H9 (cell line): ENCODE measurements at regions not wholly inside any gene's neighbourhood (a gene's known extent, or its start where the extent isn't known, plus 50 kb on each side); places are given as distances from the start of the nearest gene placed in this dataset.

Experiments used
- DNase-seq: peaks from one replicate; pipeline ENCODE4 v3.0.0-alpha.2; 2017
- H2AFZ ChIP-seq: one replicate; pipeline ENCODE4 v1.6.1; 2013; ENCODE audit warnings: mild to moderate bottlenecking, low read length, control low read depth, moderate library complexity
- H2AK5ac ChIP-seq: 2 replicates; pipeline ENCODE4 v1.6.1; 2013; ENCODE audit warnings: low read length, control low read depth, mixed read lengths; ENCODE audit not compliant: insufficient read length
- H2BK120ac ChIP-seq: one replicate; pipeline ENCODE4 v1.6.1; 2013; ENCODE audit warnings: low read depth, mild to moderate bottlenecking, low read length, control low read depth, inconsistent platforms; ENCODE audit not compliant: poor library complexity, severe bottlenecking
- H2BK12ac ChIP-seq: 2 replicates; pipeline ENCODE4 v1.6.1; 2013; ENCODE audit warnings: low read length, control low read depth, mixed read lengths, low read depth; ENCODE audit not compliant: insufficient read length
- H2BK15ac ChIP-seq: 2 replicates; pipeline ENCODE4 v1.6.1; 2013; ENCODE audit warnings: low read depth, low read length, control low read depth
- H2BK20ac ChIP-seq: one replicate; pipeline ENCODE4 v1.6.1; 2013; ENCODE audit warnings: low read depth, mild to moderate bottlenecking, low read length, control low read depth, inconsistent platforms; ENCODE audit not compliant: poor library complexity, severe bottlenecking
- H2BK5ac ChIP-seq: 2 replicates; pipeline ENCODE4 v1.6.1; 2013; ENCODE audit warnings: low read length, control low read depth, mixed read lengths; ENCODE audit not compliant: insufficient read length
- H3K14ac ChIP-seq: 2 replicates; pipeline ENCODE4 v1.6.1; 2013; ENCODE audit warnings: low read length, control low read depth; ENCODE audit not compliant: insufficient read depth
- H3K18ac ChIP-seq: 2 replicates; pipeline ENCODE4 v1.6.1; 2013; ENCODE audit warnings: low read depth, mild to moderate bottlenecking, mixed read lengths, low read length, control low read depth; ENCODE audit not compliant: insufficient read length
- H3K23ac ChIP-seq: 2 replicates; pipeline ENCODE4 v1.6.1; 2013; ENCODE audit warnings: low read length, control low read depth, mixed read lengths, low read depth; ENCODE audit not compliant: insufficient read length
- H3K23me2 ChIP-seq: 2 replicates; pipeline ENCODE4 v1.6.1; 2013; ENCODE audit warnings: low read depth, mild to moderate bottlenecking, mixed read lengths, low read length, control low read depth; ENCODE audit not compliant: insufficient read length, poor library complexity, severe bottlenecking
- H3K27ac ChIP-seq: 2 replicates; pipeline ENCODE4 v1.5.1; 2013; ENCODE audit warnings: low read length, control low read depth, mixed read lengths, low read depth; ENCODE audit not compliant: insufficient read length
- H3K27me3 ChIP-seq: 2 replicates; pipeline ENCODE4 v1.6.1; 2013; ENCODE audit warnings: low read length, control low read depth, inconsistent platforms; ENCODE audit not compliant: insufficient read depth
- H3K4ac ChIP-seq: 2 replicates; pipeline ENCODE4 v1.6.1; 2013; ENCODE audit warnings: low read depth, mild to moderate bottlenecking, control low read depth, inconsistent platforms, low read length, moderate library complexity
- H3K4me1 ChIP-seq: 2 replicates; pipeline ENCODE4 v1.6.1; 2013; ENCODE audit warnings: low read length, control low read depth, inconsistent platforms; ENCODE audit not compliant: insufficient read depth
- H3K4me2 ChIP-seq: 2 replicates; pipeline ENCODE4 v1.6.1; 2013; ENCODE audit warnings: low read length, control low read depth, mixed read lengths; ENCODE audit not compliant: insufficient read length, insufficient read depth
- H3K56ac ChIP-seq: 2 replicates; pipeline ENCODE4 v1.6.1; 2013; ENCODE audit warnings: low read depth, mild to moderate bottlenecking, mixed read lengths, low read length, control low read depth; ENCODE audit not compliant: insufficient read length
- H3K79me1 ChIP-seq: 2 replicates; pipeline ENCODE4 v1.6.1; 2013; ENCODE audit warnings: low read depth, mild to moderate bottlenecking, moderate library complexity, low read length, control low read depth, inconsistent platforms; ENCODE audit not compliant: insufficient read depth, poor library complexity, severe bottlenecking
- H3K79me2 ChIP-seq: 2 replicates; pipeline ENCODE4 v1.6.1; 2013; ENCODE audit warnings: low read length, control low read depth, inconsistent platforms; ENCODE audit not compliant: insufficient read depth
- H3K9ac ChIP-seq: 2 replicates; pipeline ENCODE4 v1.6.1; 2013; ENCODE audit warnings: low read length, control low read depth, mixed read lengths; ENCODE audit not compliant: insufficient read length; ENCODE audit errors: extremely low read depth
- H3K9me3 ChIP-seq: one replicate; pipeline ENCODE4 v1.6.1; 2013; ENCODE audit warnings: low read depth, low read length, inconsistent platforms; ENCODE audit not compliant: control insufficient read depth
- H3T11ph ChIP-seq: one replicate; pipeline ENCODE4 v1.6.1; 2013; ENCODE audit warnings: mild to moderate bottlenecking, low read length, control low read depth, inconsistent platforms
- H4K20me1 ChIP-seq: one replicate; pipeline ENCODE4 v1.6.1; 2013; ENCODE audit not compliant: control insufficient read depth, insufficient read length, insufficient read depth
- H4K5ac ChIP-seq: 2 replicates; pipeline ENCODE4 v1.6.1; 2013; ENCODE audit warnings: low read depth, mild to moderate bottlenecking, mixed read lengths, low read length, control low read depth; ENCODE audit not compliant: insufficient read length
- H4K8ac ChIP-seq: replicated peaks from 2 replicates; pipeline ENCODE4 v1.6.1; 2013; ENCODE audit warnings: low read length, control low read depth, mixed read lengths, low read depth; ENCODE audit not compliant: insufficient read length
- H4K91ac ChIP-seq: 2 replicates; pipeline ENCODE4 v1.6.1; 2013; ENCODE audit warnings: low read depth, mild to moderate bottlenecking, moderate library complexity, mixed read lengths, low read length, control low read depth; ENCODE audit not compliant: insufficient read length
- H3K27ac Mint-ChIP-seq, 3 experiments: 2 replicates in 2 of 3; 3 replicates in 1 of 3; pipeline ENCODE4 v1.8.0; 2020 to 2021; ENCODE audit warnings: mixed read lengths in 3 of 3, mild to moderate bottlenecking in 1 of 3, moderate library complexity in 1 of 3
- H3K27me3 Mint-ChIP-seq: 2 replicates; pipeline ENCODE4 v1.8.0; 2021; ENCODE audit warnings: low read depth, mild to moderate bottlenecking, moderate library complexity, mixed read lengths
- H3K36me3 Mint-ChIP-seq, 3 experiments: 2 replicates in 2 of 3; 3 replicates in 1 of 3; pipeline ENCODE4 v1.8.0; 2020 to 2021; ENCODE audit warnings: low read depth in 3 of 3, mixed read lengths in 3 of 3; ENCODE audit not compliant: insufficient read depth in 1 of 3
- H3K4me1 Mint-ChIP-seq, 2 experiments: 2 replicates each; pipeline ENCODE4 v1.8.0; 2020; ENCODE audit warnings: mixed read lengths in 2 of 2
- H3K4me3 Mint-ChIP-seq, 2 experiments: 2 replicates in 1 of 2; 3 replicates in 1 of 2; pipeline ENCODE4 v1.8.0; 2020 to 2021; ENCODE audit warnings: mild to moderate bottlenecking in 2 of 2, mixed read lengths in 2 of 2, moderate library complexity in 1 of 2
- H3K9me3 Mint-ChIP-seq, 2 experiments: 2 replicates in 1 of 2; 3 replicates in 1 of 2; pipeline ENCODE4 v1.8.0; 2020; ENCODE audit warnings: mild to moderate bottlenecking in 2 of 2, mixed read lengths in 2 of 2, moderate library complexity in 1 of 2
- WGBS: extraction: QIAGEN DNeasy Blood & Tissue Kit; methylation state at CpG from one replicate; pipeline ENCODE4 v1.1.7; 2013; ENCODE audit warnings: missing lambda C conversion rate, low lambda C conversion rate, mixed read lengths; ENCODE audit not compliant: insufficient read length; ENCODE audit errors: extremely low coverage; 5-methylcytosine and 5-hydroxymethylcytosine counted together
- TF ChIP-seq, protein P1 (sequence below): fragments of 200-600 bp; sonication (generic); conservative IDR thresholded peaks from 3 replicates; pipeline ENCODE4 v1.8.0; 2021; ENCODE audit warnings: antibody characterized with exemption, mild to moderate bottlenecking

DNA sequence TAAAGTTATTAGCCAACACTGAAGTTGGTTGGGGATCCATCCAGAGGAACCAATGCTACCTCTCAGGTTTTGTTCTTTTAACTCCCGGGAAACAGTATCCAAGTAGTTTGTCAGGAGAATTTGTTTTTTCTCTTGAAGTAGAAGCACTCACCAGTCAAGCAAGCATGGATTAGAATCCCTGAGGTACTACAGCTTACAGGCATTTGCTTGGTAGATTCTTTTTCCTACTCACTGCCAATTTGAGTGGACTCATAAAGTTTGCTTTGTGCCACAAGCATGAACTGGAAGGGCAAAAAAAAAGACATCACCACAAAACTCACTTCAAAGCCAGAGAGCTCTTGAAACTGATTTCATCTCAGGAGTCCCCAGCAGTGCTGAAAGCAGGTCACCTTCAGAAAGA, 167.4 kb downstream of the MBOAT1 start:
- Histone ChIP-seq H3K56ac (no peak overlapping the region), H3K23ac (no peak overlapping the region), H3K4ac (no peak overlapping the region), H2BK15ac (no peak overlapping the region), H4K8ac (no peak overlapping the region), H3K9me3 (no peaks in the 10 kb centered on the region), H3K23me2 (no peaks in the 10 kb centered on the region), H3K9ac (no peak overlapping the region), H3K18ac (no peak overlapping the region), H2BK12ac (no peak overlapping the region), H2BK20ac (no peak overlapping the region), H2AK5ac (no peak overlapping the region), H3K27ac (no peak overlapping the region), H3K79me1 (no peaks in the 10 kb centered on the region), H3T11ph (no peak overlapping the region), H3K14ac (no peak overlapping the region), H4K91ac (no peak overlapping the region), H3K27me3 (no peaks in the 10 kb centered on the region), H3K79me2 (no peaks in the 10 kb centered on the region), H3K4me1 (no peaks in the 10 kb centered on the region), H4K5ac (no peak overlapping the region), H2BK5ac (no peak overlapping the region), H4K20me1 (no peaks in the 10 kb centered on the region), H2AFZ (no peak overlapping the region), H3K4me2 (no peak overlapping the region), H2BK120ac (no peak overlapping the region)
- Mint-ChIP-seq H3K9me3 (no peaks in the 10 kb centered on the region), H3K27ac (no peak overlapping the region), H3K36me3 (no peaks in the 10 kb centered on the region), H3K4me3 (no peak overlapping the region), H3K27me3 (no peaks in the 10 kb centered on the region), H3K4me1 (no peaks in the 10 kb centered on the region)
- no peak for DNase-seq
- WGBS, result no CpG with 5 or more reads among the region's 1 CpG
- TF ChIP-seq, protein P1, sequence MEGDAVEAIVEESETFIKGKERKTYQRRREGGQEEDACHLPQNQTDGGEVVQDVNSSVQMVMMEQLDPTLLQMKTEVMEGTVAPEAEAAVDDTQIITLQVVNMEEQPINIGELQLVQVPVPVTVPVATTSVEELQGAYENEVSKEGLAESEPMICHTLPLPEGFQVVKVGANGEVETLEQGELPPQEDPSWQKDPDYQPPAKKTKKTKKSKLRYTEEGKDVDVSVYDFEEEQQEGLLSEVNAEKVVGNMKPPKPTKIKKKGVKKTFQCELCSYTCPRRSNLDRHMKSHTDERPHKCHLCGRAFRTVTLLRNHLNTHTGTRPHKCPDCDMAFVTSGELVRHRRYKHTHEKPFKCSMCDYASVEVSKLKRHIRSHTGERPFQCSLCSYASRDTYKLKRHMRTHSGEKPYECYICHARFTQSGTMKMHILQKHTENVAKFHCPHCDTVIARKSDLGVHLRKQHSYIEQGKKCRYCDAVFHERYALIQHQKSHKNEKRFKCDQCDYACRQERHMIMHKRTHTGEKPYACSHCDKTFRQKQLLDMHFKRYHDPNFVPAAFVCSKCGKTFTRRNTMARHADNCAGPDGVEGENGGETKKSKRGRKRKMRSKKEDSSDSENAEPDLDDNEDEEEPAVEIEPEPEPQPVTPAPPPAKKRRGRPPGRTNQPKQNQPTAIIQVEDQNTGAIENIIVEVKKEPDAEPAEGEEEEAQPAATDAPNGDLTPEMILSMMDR, result no peak
